Esophagus squamous epithelium (tissue), 4 donors: ENCODE measurements at regions not wholly inside any gene's neighbourhood (a gene's known extent, or its start where the extent isn't known, plus 50 kb on each side); places are given as distances from the start of the nearest gene placed in this dataset.

Source experiments
- POLR2A ChIP-seq, 4 donors: fragments of 450-650 bp; IDR thresholded peaks; one replicate each; pipeline ENCODE4 v1.6.1; 2017; ENCODE audit warnings: antibody characterized with exemption in 4 of 4, mild to moderate bottlenecking in 4 of 4, moderate library complexity in 3 of 4
- TF ChIP-seq, protein P1 (sequence below), 6 experiments: fragments of 450-650 bp in 4 of 6; fragments of 200-600 bp in 2 of 6; sonication (generic) in 2 of 6; IDR thresholded peaks; one replicate each; pipeline ENCODE4 v1.5.1; 2016 to 2019; ENCODE audit warnings: antibody characterized with exemption in 6 of 6, mild to moderate bottlenecking in 4 of 6, moderate library complexity in 4 of 6

- TF ChIP-seq, protein P1, sequence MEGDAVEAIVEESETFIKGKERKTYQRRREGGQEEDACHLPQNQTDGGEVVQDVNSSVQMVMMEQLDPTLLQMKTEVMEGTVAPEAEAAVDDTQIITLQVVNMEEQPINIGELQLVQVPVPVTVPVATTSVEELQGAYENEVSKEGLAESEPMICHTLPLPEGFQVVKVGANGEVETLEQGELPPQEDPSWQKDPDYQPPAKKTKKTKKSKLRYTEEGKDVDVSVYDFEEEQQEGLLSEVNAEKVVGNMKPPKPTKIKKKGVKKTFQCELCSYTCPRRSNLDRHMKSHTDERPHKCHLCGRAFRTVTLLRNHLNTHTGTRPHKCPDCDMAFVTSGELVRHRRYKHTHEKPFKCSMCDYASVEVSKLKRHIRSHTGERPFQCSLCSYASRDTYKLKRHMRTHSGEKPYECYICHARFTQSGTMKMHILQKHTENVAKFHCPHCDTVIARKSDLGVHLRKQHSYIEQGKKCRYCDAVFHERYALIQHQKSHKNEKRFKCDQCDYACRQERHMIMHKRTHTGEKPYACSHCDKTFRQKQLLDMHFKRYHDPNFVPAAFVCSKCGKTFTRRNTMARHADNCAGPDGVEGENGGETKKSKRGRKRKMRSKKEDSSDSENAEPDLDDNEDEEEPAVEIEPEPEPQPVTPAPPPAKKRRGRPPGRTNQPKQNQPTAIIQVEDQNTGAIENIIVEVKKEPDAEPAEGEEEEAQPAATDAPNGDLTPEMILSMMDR (IDR thresholded peaks at IDR 0.05), result no peak
- TF ChIP-seq POLR2A (IDR thresholded peaks at IDR 0.05), result no peak
Measured at GRCh38 chr10:29805134-29805723, 170.5 kb upstream of the SVIL start.
